GM12872 (cell line): ENCODE measurements at regions not wholly inside any gene's neighbourhood (a gene's known extent, or its start where the extent isn't known, plus 50 kb on each side); places are given as distances from the start of the nearest gene placed in this dataset.

Experiments used
- TF ChIP-seq, protein P1 (sequence below): IDR thresholded peaks from 3 replicates; pipeline ENCODE4 v1.5.1; 2011; ENCODE audit warnings: low read depth, mild to moderate bottlenecking, low read length, moderate library complexity; ENCODE audit not compliant: insufficient read depth

GRCh38 chr9:38229504-38230155 is 160.6 kb upstream of the SHB start:
- TF ChIP-seq, protein P1, sequence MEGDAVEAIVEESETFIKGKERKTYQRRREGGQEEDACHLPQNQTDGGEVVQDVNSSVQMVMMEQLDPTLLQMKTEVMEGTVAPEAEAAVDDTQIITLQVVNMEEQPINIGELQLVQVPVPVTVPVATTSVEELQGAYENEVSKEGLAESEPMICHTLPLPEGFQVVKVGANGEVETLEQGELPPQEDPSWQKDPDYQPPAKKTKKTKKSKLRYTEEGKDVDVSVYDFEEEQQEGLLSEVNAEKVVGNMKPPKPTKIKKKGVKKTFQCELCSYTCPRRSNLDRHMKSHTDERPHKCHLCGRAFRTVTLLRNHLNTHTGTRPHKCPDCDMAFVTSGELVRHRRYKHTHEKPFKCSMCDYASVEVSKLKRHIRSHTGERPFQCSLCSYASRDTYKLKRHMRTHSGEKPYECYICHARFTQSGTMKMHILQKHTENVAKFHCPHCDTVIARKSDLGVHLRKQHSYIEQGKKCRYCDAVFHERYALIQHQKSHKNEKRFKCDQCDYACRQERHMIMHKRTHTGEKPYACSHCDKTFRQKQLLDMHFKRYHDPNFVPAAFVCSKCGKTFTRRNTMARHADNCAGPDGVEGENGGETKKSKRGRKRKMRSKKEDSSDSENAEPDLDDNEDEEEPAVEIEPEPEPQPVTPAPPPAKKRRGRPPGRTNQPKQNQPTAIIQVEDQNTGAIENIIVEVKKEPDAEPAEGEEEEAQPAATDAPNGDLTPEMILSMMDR, result no peak

GRCh38 chr9:38229104-38229500 is 160.1 kb upstream of the SHB start:
- TF ChIP-seq, protein P1, result no peak

DNA sequence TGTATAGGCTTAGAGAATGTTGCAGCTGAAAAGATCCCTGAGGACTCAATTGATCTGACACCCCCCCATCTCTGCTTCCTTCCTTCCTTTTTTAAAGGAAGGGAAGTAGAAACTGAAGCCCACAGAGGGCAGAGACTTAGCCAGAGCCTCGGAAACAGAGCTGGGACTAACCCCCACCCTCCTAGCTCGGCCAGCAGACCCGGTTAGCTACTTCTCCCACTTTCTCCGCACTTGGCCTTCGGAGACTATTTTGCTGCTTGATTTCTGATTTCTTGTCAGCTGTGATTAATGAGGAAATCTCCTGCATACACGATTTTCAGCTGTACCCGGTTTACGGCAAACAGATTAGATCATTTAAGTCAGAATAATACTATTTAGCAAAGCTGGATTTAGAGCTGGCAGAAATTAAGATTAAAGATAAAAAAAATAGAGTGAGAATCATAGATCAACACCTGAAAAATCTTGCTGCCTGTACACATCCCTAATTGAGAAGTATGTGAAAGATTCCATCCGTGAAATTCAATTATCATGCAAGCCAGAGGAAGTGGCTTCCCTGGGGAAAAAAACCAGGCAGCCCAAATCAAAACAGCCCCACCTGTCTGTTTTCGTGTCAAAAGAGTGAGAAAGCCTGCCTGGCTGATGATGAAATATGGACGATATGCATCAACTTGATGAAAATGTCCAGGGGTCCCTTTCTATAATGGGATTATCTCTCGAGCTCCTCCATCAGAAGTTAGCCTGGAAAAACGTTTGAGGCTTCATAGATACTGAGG is 159.5 kb upstream of the SHB start:
- TF ChIP-seq, protein P1, result no peak

- TF ChIP-seq, protein P1, result no peak
Measured at GRCh38 chr9:38227656-38228055, 158.6 kb upstream of the SHB start.

DNA sequence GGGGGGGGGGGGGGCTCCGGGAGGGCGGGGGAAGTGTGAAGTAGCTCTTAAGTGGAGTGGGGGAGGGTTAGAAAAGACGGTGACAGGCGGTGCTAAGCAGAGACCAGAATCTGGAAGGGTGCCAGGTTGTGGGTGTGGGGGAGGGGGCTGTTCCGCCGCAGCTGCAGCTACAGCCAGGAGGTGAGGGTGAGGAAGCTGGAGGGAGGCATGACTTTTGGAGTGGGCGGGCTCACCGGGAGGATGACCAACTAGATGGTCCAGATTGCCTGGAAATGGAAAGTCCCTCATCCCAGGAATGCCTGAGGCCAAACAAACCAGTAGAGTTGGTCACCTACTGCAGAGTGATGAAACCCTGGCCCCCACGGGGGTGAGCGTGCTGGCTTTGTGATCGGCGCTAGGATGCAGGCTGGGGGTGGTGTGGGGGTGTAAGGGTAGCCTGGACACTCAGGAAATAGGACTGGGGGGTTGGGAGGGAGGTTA is 158.1 kb upstream of the SHB start:
- TF ChIP-seq, protein P1, result no peak

DNA sequence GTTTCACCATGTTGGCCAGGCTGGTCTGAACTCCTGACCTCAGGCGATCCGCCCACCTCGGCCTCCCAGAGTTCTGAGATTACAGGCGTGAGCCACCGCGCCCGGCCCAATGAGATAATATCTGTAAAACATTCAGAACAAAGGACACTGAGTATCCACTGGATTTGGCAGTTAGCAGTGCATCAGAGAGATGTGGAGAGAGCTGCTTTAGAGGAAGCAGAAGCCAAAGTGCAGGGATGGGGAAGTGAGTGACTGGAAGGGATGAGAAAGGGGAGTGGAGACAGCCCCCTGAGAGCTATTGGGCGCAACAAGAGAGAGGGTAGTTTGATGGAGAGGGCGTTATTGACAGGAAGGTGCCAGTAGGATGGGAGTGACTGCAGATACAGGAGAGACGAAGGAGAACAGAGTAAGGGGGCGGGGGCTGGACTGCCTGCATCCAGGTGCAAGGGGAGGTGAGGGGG is 157.5 kb upstream of the SHB start:
- TF ChIP-seq, protein P1, result no peak

DNA sequence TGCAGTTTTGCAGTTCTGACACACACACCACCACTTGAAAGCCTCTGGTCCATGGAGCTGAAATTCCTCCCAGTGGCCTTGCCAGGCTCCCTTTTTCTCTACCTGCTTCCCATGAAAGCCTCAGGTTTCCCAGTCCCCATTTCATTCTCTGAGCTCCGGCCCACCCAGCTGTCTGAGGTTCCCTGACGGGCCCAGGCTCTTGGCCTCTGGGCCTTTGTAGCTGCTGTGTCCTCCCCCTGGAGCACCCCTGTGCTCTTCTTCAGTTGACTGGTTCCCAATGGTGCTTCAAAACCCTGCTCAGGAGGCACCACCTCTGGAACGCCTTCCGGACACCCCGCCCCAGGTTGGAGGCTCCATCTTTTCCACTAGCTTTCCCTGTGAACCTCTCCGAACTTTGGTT is 155.9 kb upstream of the SHB start:
- TF ChIP-seq, protein P1, result no peak
